ENCODE measurements at regions not wholly inside any gene's neighbourhood (a gene's known extent, or its start where the extent isn't known, plus 50 kb on each side); places are given as distances from the start of the nearest gene placed in this dataset.

- DNase-seq (ENCODE audit: low spot score) (no peak), ATAC-seq (ENCODE audit: low read depth) (no peak)
- Histone ChIP-seq H3K9me3 (ENCODE audit: severe bottlenecking) (no peaks in the 10 kb centered on the region), H3K4me1 (ENCODE audit: insufficient read depth, poor library complexity, severe bottlenecking) (no peaks in the 10 kb centered on the region), H3K27ac (ENCODE audit: poor library complexity, severe bottlenecking) (no peak overlapping the region), H3K4me3 (ENCODE audit: severe bottlenecking) (no peak overlapping the region), H3K36me3 (ENCODE audit: low read depth) (no peaks in the 10 kb centered on the region), H3K27me3 (ENCODE audit: insufficient read depth, poor library complexity, severe bottlenecking) (no peaks in the 10 kb centered on the region)
- TF ChIP-seq, protein P1, sequence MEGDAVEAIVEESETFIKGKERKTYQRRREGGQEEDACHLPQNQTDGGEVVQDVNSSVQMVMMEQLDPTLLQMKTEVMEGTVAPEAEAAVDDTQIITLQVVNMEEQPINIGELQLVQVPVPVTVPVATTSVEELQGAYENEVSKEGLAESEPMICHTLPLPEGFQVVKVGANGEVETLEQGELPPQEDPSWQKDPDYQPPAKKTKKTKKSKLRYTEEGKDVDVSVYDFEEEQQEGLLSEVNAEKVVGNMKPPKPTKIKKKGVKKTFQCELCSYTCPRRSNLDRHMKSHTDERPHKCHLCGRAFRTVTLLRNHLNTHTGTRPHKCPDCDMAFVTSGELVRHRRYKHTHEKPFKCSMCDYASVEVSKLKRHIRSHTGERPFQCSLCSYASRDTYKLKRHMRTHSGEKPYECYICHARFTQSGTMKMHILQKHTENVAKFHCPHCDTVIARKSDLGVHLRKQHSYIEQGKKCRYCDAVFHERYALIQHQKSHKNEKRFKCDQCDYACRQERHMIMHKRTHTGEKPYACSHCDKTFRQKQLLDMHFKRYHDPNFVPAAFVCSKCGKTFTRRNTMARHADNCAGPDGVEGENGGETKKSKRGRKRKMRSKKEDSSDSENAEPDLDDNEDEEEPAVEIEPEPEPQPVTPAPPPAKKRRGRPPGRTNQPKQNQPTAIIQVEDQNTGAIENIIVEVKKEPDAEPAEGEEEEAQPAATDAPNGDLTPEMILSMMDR (IDR thresholded peaks at IDR 0.05; ENCODE audit: poor library complexity, severe bottlenecking): no peak
These were observed 457.4 kb downstream of the MDFIC start for GRCh38 chr7:115379321-115379720.

GRCh38 chr7:115368998-115369397, 447.1 kb downstream of the MDFIC start:
- Histone ChIP-seq H3K4me1 (ENCODE audit: insufficient read depth, poor library complexity, severe bottlenecking) (no peaks in the 10 kb centered on the region), H3K27me3 (ENCODE audit: insufficient read depth, poor library complexity, severe bottlenecking) (no peaks in the 10 kb centered on the region), H3K4me3 (ENCODE audit: severe bottlenecking) (no peak overlapping the region), H3K36me3 (ENCODE audit: low read depth) (no peaks in the 10 kb centered on the region), H3K9me3 (ENCODE audit: severe bottlenecking) (no peaks in the 10 kb centered on the region), H3K27ac (ENCODE audit: poor library complexity, severe bottlenecking) (no peak overlapping the region)
- ATAC-seq (ENCODE audit: low read depth): no peak
- no peak for DNase-seq (ENCODE audit: low spot score)
- TF ChIP-seq, protein P1 (IDR thresholded peaks at IDR 0.05; ENCODE audit: poor library complexity, severe bottlenecking): no peak

DNA sequence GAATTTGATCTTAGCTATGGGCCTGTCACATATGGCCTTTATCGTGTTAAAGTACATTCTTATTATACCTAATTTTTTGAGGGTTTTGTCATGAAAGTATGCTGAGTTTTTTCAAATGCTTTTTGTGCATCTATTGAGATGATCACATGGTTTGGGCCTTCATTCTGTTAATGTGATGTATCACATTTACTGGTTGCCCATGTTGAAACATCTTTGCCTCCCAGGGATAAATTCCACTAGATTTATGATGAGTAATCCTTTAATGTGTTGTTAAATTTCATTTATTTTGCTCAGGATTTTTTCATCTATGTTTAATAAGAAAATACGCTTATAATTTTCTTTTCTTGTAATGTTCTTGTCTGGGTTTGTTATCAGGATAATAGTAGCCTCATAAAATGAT, 442.0 kb downstream of the MDFIC start:
- no peaks in the 10 kb centered on the region for H3K9me3 ChIP-seq (ENCODE audit: severe bottlenecking)
- no peak for DNase-seq (ENCODE audit: low spot score)
- H3K4me3 ChIP-seq (ENCODE audit: severe bottlenecking): no peak overlapping the region
- H3K4me1 ChIP-seq (ENCODE audit: insufficient read depth, poor library complexity, severe bottlenecking): no peaks in the 10 kb centered on the region
- ATAC-seq (ENCODE audit: low read depth): no peak
- H3K27ac ChIP-seq (ENCODE audit: poor library complexity, severe bottlenecking): no peak overlapping the region
- H3K27me3 ChIP-seq (ENCODE audit: insufficient read depth, poor library complexity, severe bottlenecking): no peaks in the 10 kb centered on the region
- TF ChIP-seq, protein P1 (IDR thresholded peaks at IDR 0.05; ENCODE audit: poor library complexity, severe bottlenecking): no peak
- no peaks in the 10 kb centered on the region for H3K36me3 ChIP-seq (ENCODE audit: low read depth)

DNA sequence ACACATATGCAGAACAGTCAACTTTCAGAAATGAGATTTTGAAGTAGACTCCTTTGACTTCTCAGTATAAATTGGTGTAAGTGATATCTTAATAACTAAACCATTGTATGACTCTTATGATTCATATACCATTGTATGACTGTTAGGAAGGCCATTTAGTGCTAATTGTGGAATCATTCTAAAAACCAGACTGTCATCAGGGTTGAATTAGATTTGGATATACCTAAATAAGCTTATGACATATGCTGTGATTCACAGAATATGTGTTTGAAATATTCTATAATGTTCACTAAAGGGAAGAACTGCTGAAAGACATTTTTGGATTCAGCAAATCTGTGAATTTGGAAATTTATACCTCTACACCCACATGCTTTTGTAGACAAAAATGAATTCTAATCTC, 438.1 kb downstream of the MDFIC start:
- DNase-seq (ENCODE audit: low spot score): no peak
- TF ChIP-seq, protein P1 (IDR thresholded peaks at IDR 0.05; ENCODE audit: poor library complexity, severe bottlenecking): no peak
- H3K9me3 ChIP-seq (ENCODE audit: severe bottlenecking): no peaks in the 10 kb centered on the region

GRCh38 chr7:115359119-115359518, 437.2 kb downstream of the MDFIC start:
- Histone ChIP-seq H3K27me3 (ENCODE audit: insufficient read depth, poor library complexity, severe bottlenecking) (no peaks in the 10 kb centered on the region), H3K4me1 (ENCODE audit: insufficient read depth, poor library complexity, severe bottlenecking) (no peaks in the 10 kb centered on the region), H3K4me3 (ENCODE audit: severe bottlenecking) (no peak overlapping the region), H3K36me3 (ENCODE audit: low read depth) (no peaks in the 10 kb centered on the region), H3K9me3 (ENCODE audit: severe bottlenecking) (no peaks in the 10 kb centered on the region), H3K27ac (ENCODE audit: poor library complexity, severe bottlenecking) (no peak overlapping the region)
- ATAC-seq (ENCODE audit: low read depth) (no peak), DNase-seq (ENCODE audit: low spot score) (no peak)
- TF ChIP-seq, protein P1 (IDR thresholded peaks at IDR 0.05; ENCODE audit: poor library complexity, severe bottlenecking): no peak

More for the DNA sequence above, 438.1 kb downstream of the MDFIC start:
- Histone ChIP-seq H3K27me3 (ENCODE audit: insufficient read depth, poor library complexity, severe bottlenecking) (no peaks in the 10 kb centered on the region), H3K4me3 (ENCODE audit: severe bottlenecking) (no peak overlapping the region), H3K27ac (ENCODE audit: poor library complexity, severe bottlenecking) (no peak overlapping the region), H3K36me3 (ENCODE audit: low read depth) (no peaks in the 10 kb centered on the region), H3K4me1 (ENCODE audit: insufficient read depth, poor library complexity, severe bottlenecking) (no peaks in the 10 kb centered on the region)
- no peak for ATAC-seq (ENCODE audit: low read depth)

All from RWPE2 (cell line).